Kidney (tissue), 13 donors: ENCODE measurements at regions not wholly inside any gene's neighbourhood (a gene's known extent, or its start where the extent isn't known, plus 50 kb on each side); places are given as distances from the start of the nearest gene placed in this dataset.

Experiments used
- DNase-seq, 5 donors: peaks; one replicate each; pipeline ENCODE4 v3.0.0-alpha.2; 2013 to 2020
- FAIRE-seq: peaks from 2 replicates; lab custom pipeline; 2012; peaks lifted over from hg19 to GRCh38; lab: Jason Lieb, UNC
- H3K27ac ChIP-seq, 2 donors: one replicate each; pipeline ENCODE4 v1.7.0; 2013; ENCODE audit warnings: low read depth in 2 of 2, low read length in 2 of 2, inconsistent platforms in 1 of 2
- H3K27me3 ChIP-seq: one replicate; pipeline ENCODE4 v1.7.1; 2013; ENCODE audit warnings: low read length, inconsistent platforms; ENCODE audit not compliant: control insufficient read depth, insufficient read depth
- H3K36me3 ChIP-seq, 3 donors: one replicate each; pipeline versions ENCODE4 v1.7.0 to v1.7.1; 2013; ENCODE audit warnings: low read length in 3 of 3, control low read depth in 1 of 3, inconsistent platforms in 1 of 3; ENCODE audit not compliant: insufficient read depth in 3 of 3, control insufficient read depth in 2 of 3
- H3K4me1 ChIP-seq, 3 donors: one replicate each; pipeline versions ENCODE4 v1.7.0 to v1.7.1; 2013; ENCODE audit warnings: low read length in 3 of 3, inconsistent platforms in 1 of 3, low read depth in 1 of 3; ENCODE audit not compliant: control insufficient read depth in 2 of 3, insufficient read depth in 2 of 3
- H3K4me3 ChIP-seq, 3 donors: one replicate each; pipeline versions ENCODE4 v1.7.0 to v1.8.1; 2013; ENCODE audit warnings: low read length in 3 of 3, control low read depth in 1 of 3, inconsistent platforms in 1 of 3
- H3K9ac ChIP-seq, 3 donors: one replicate each; pipeline versions ENCODE4 v1.7.0 to v1.7.1; 2013; ENCODE audit warnings: low read length in 3 of 3, control low read depth in 1 of 3, inconsistent platforms in 1 of 3
- H3K9me3 ChIP-seq, 3 donors: one replicate each; pipeline versions ENCODE4 v1.7.0 to v1.7.1; 2013; ENCODE audit warnings: low read length in 3 of 3, control low read depth in 1 of 3, inconsistent platforms in 1 of 3; ENCODE audit not compliant: control insufficient read depth in 2 of 3, insufficient read depth in 1 of 3
- CTCF ChIP-seq: IDR thresholded peaks from 3 replicates; pipeline ENCODE4 v1.5.1; 2012; ENCODE audit warnings: mild to moderate bottlenecking, moderate library complexity, borderline replicate concordance; ENCODE audit not compliant: insufficient read depth; ENCODE audit errors: extremely low read depth
- intact Hi-C: fragments of 100-400 bp; cut with DNase I; formaldehyde crosslinking; loops from one replicate; pipeline ENCODE4 v1.11.1; 2022
- donor health status: control.
- donor health status: control.
- donor health status: control.
- donor health status: control.
- donor health status: control.
- donor health status: DM: yes; HTN: yes; CAD: no.
- donor health status: Normal renal cell carcinoma (clear cell type).

- peak overlapping the region; percentile 58 to 76 for H3K27ac ChIP-seq
- no peaks in the 10 kb centered on the region for H3K4me1 ChIP-seq
- no peak for FAIRE-seq
- peak; percentile 34 to 65 (median 51) for DNase-seq
- no peaks in the 10 kb centered on the region for H3K9me3 ChIP-seq
- H3K9ac ChIP-seq, result peak overlapping the region in 1 of 3 donors; percentile 30
- H3K27me3 ChIP-seq, result no peaks in the 10 kb centered on the region
- peak overlapping the region in 2 of 3 donors; percentile 45 to 58 for H3K4me3 ChIP-seq
- no peaks in the 10 kb centered on the region for H3K36me3 ChIP-seq
- peak; percentile 26 for TF ChIP-seq CTCF
- intact Hi-C loops, result no loop called here
Measured at GRCh38 chr4:144562019-144562705, 83.8 kb upstream of the HHIP start.

- intact Hi-C loops, result no loop called here
- no peaks in the 10 kb centered on the region for H3K9me3 ChIP-seq
- H3K27me3 ChIP-seq, result no peaks in the 10 kb centered on the region
- no peak overlapping the region for H3K9ac ChIP-seq
- no peak for FAIRE-seq
- no peaks in the 10 kb centered on the region for H3K36me3 ChIP-seq
- no peak for TF ChIP-seq CTCF
- DNase-seq, result no peak
- no peaks in the 10 kb centered on the region for H3K4me1 ChIP-seq
- H3K27ac ChIP-seq, result no peak overlapping the region
- H3K4me3 ChIP-seq, result no peak overlapping the region
Measured at GRCh38 chr4:144564358-144564757, 81.6 kb upstream of the HHIP start.

- H3K36me3 ChIP-seq, result no peaks in the 10 kb centered on the region
- H3K4me3 ChIP-seq, result no peak overlapping the region
- H3K9me3 ChIP-seq, result no peaks in the 10 kb centered on the region
- FAIRE-seq (no peak), DNase-seq (no peak)
- no peak for TF ChIP-seq CTCF
- H3K27me3 ChIP-seq, result no peaks in the 10 kb centered on the region
- H3K9ac ChIP-seq, result no peak overlapping the region
- intact Hi-C loops, result no loop called here
- H3K27ac ChIP-seq, result no peak overlapping the region
- no peaks in the 10 kb centered on the region for H3K4me1 ChIP-seq
Measured at GRCh38 chr4:144565527-144566195, 80.3 kb upstream of the HHIP start.
